ENCODE measurements at regions not wholly inside any gene's neighbourhood (a gene's known extent, or its start where the extent isn't known, plus 50 kb on each side); places are given as distances from the start of the nearest gene placed in this dataset.

DNA sequence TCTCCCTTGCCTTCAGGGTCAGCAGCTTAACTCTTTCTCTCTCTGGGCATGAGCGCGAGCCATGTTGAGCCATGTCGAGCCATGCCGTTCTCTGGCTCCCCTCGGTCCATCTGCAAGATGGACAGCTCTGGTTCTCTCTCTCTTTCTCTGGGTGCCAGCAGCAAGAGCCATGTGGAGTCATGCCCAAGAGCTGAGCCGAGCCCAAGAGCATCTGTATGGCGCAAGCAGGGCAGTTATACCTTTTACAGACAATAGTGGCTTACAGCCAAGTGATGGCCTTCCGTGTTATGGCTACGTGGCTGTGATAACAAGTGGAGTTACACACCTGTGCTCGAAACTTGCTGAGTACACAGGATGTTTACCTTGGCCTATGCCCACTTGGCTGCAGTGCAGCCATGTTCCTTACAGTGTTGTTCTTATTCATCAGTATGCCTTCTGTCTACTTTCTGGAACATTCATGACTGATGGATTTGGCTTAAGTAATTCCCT lies 327.7 kb downstream of the GLRX3 start:
- DNase-seq = no peak
- no peaks in the 10 kb centered on the region for H3K36me3 ChIP-seq (ENCODE audit: control insufficient read depth in 2 of 3, insufficient read depth in 3 of 3, low read length in 3 of 3)
- no peak overlapping the region for H3K27ac ChIP-seq (ENCODE audit: low read depth in 2 of 2, low read length in 2 of 2)

GRCh38 chr10:130464426-130464825 lies 328.2 kb downstream of the GLRX3 start:
- Histone ChIP-seq H3K27me3 (ENCODE audit: control insufficient read depth, insufficient read depth, low read length) (no peaks in the 10 kb centered on the region), H3K9me3 (ENCODE audit: control insufficient read depth in 2 of 3, insufficient read depth in 1 of 3, low read length in 3 of 3) (peaks cover 0 to 4% (median 0%) of the 10 kb centered on the region in 3 donors), H3K9ac (ENCODE audit: low read length in 3 of 3) (no peak overlapping the region), H3K4me3 (ENCODE audit: low read length in 3 of 3) (no peak overlapping the region), H3K4me1 (ENCODE audit: control insufficient read depth in 2 of 3, insufficient read depth in 2 of 3, low read depth in 1 of 3, low read length in 3 of 3) (no peaks in the 10 kb centered on the region), H3K27ac (ENCODE audit: low read depth in 2 of 2, low read length in 2 of 2) (no peak overlapping the region), H3K36me3 (ENCODE audit: control insufficient read depth in 2 of 3, insufficient read depth in 3 of 3, low read length in 3 of 3) (no peaks in the 10 kb centered on the region)
- intact Hi-C loops (cut with DNase I) = no loop called here
- FAIRE-seq = no peak
- no peak for DNase-seq
- TF ChIP-seq, protein P1, sequence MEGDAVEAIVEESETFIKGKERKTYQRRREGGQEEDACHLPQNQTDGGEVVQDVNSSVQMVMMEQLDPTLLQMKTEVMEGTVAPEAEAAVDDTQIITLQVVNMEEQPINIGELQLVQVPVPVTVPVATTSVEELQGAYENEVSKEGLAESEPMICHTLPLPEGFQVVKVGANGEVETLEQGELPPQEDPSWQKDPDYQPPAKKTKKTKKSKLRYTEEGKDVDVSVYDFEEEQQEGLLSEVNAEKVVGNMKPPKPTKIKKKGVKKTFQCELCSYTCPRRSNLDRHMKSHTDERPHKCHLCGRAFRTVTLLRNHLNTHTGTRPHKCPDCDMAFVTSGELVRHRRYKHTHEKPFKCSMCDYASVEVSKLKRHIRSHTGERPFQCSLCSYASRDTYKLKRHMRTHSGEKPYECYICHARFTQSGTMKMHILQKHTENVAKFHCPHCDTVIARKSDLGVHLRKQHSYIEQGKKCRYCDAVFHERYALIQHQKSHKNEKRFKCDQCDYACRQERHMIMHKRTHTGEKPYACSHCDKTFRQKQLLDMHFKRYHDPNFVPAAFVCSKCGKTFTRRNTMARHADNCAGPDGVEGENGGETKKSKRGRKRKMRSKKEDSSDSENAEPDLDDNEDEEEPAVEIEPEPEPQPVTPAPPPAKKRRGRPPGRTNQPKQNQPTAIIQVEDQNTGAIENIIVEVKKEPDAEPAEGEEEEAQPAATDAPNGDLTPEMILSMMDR (IDR thresholded peaks at IDR 0.05; ENCODE audit: borderline replicate concordance, extremely low read depth, insufficient read depth) = no peak

More for the DNA sequence above, 327.7 kb downstream of the GLRX3 start:
- intact Hi-C loops (cut with DNase I) = no loop called here
- Histone ChIP-seq H3K9ac (ENCODE audit: low read length in 3 of 3) (no peak overlapping the region), H3K4me3 (ENCODE audit: low read length in 3 of 3) (no peak overlapping the region), H3K4me1 (ENCODE audit: control insufficient read depth in 2 of 3, insufficient read depth in 2 of 3, low read depth in 1 of 3, low read length in 3 of 3) (no peaks in the 10 kb centered on the region), H3K27me3 (ENCODE audit: control insufficient read depth, insufficient read depth, low read length) (no peaks in the 10 kb centered on the region), H3K9me3 (ENCODE audit: control insufficient read depth in 2 of 3, insufficient read depth in 1 of 3, low read length in 3 of 3) (peaks cover 0 to under 1% (median 0%) of the 10 kb centered on the region in 3 donors)
- TF ChIP-seq, protein P1 (IDR thresholded peaks at IDR 0.05; ENCODE audit: borderline replicate concordance, extremely low read depth, insufficient read depth) = no peak
- no peak for FAIRE-seq

DNA sequence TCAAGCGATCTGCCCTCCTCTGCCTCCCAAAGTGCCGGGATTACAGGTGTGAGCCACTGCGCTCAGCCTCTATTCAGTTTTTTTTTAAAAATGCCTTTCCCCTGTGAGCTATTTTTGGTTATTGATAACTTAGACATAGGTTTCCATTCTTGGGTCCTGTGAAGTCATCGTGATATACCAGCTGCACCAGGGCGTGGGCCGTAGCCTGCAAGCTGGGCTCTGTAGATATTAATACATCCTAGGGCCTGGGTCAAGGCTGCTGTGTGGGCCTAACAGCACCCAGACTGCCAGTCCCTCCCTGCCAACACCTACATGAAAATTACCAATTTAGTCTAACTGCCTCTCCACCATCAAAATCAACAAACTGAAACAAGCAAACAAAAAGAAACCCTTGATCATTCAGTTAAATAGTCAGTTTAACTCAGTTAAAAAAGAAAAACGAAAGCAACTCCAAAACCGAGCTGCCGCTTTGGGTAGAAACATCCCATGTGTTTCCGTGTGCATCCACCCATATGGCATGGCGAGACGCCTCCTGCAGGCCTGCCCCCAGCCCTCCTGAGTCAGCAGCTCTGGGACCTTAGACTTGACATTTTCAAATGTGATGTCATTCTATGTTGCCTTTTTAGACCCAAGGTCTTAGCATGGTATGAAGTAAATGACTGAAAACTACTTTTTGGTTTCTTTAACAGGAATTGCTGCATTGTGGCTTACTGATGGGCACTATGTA lies 330.2 kb downstream of the GLRX3 start:
- DNase-seq (no peak), FAIRE-seq (no peak)
- peaks cover 0 to 4% (median 0%) of the 10 kb centered on the region in 3 donors for H3K9me3 ChIP-seq (ENCODE audit: control insufficient read depth in 2 of 3, insufficient read depth in 1 of 3, low read length in 3 of 3)

More for the DNA sequence above, 330.2 kb downstream of the GLRX3 start:
- intact Hi-C loops (cut with DNase I) = no loop called here
- Histone ChIP-seq H3K27ac (ENCODE audit: low read depth in 2 of 2, low read length in 2 of 2) (no peak overlapping the region), H3K27me3 (ENCODE audit: control insufficient read depth, insufficient read depth, low read length) (no peaks in the 10 kb centered on the region), H3K4me1 (ENCODE audit: control insufficient read depth in 2 of 3, insufficient read depth in 2 of 3, low read depth in 1 of 3, low read length in 3 of 3) (no peaks in the 10 kb centered on the region), H3K36me3 (ENCODE audit: control insufficient read depth in 2 of 3, insufficient read depth in 3 of 3, low read length in 3 of 3) (no peaks in the 10 kb centered on the region), H3K9ac (ENCODE audit: low read length in 3 of 3) (no peak overlapping the region), H3K4me3 (ENCODE audit: low read length in 3 of 3) (no peak overlapping the region)
- TF ChIP-seq, protein P1 (IDR thresholded peaks at IDR 0.05; ENCODE audit: borderline replicate concordance, extremely low read depth, insufficient read depth) = no peak
